Fibroblast of pulmonary artery (primary cell): ENCODE measurements at regions not wholly inside any gene's neighbourhood (a gene's known extent, or its start where the extent isn't known, plus 50 kb on each side); places are given as distances from the start of the nearest gene placed in this dataset.

Source experiments
- DNase-seq: peaks from one replicate; pipeline ENCODE4 v3.0.0-alpha.2; 2010; ENCODE audit warnings: low read depth
- H3K4me3 ChIP-seq: replicated peaks from 2 replicates; pipeline ENCODE4 v1.5.1; 2011; ENCODE audit warnings: low read depth, mild to moderate bottlenecking, control low read depth, low read length, moderate library complexity
- CTCF ChIP-seq: IDR thresholded peaks from 2 replicates; pipeline ENCODE4 v1.5.1; 2011; ENCODE audit warnings: mild to moderate bottlenecking, control low read depth, low read length, inconsistent platforms; ENCODE audit errors: missing control alignments

GRCh38 chr7:22005151-22005550 is 59.5 kb upstream of the CDCA7L start:
- TF ChIP-seq CTCF: no peak
- no peak for DNase-seq
- no peak overlapping the region for H3K4me3 ChIP-seq

- no peak for DNase-seq
- H3K4me3 ChIP-seq: no peak overlapping the region
- no peak for TF ChIP-seq CTCF
Measured at GRCh38 chr7:22002726-22003125, 57.0 kb upstream of the CDCA7L start.

- peak; percentile 84 for DNase-seq
- no peak overlapping the region for H3K4me3 ChIP-seq
- peak; percentile 79 for TF ChIP-seq CTCF
Measured at GRCh38 chr7:22001345-22002004, 55.8 kb upstream of the CDCA7L start.

- H3K4me3 ChIP-seq: no peak overlapping the region
- no peak for TF ChIP-seq CTCF
- DNase-seq: no peak
Measured at GRCh38 chr7:21999896-22000295, 54.2 kb upstream of the CDCA7L start.

GRCh38 chr7:21996641-21997040 is 50.9 kb upstream of the CDCA7L start:
- peak; percentile 38 for DNase-seq

More at GRCh38 chr7:21996641-21997040, 50.9 kb upstream of the CDCA7L start:
- no peak overlapping the region for H3K4me3 ChIP-seq
- no peak for TF ChIP-seq CTCF
